ENCODE measurements at regions not wholly inside any gene's neighbourhood (a gene's known extent, or its start where the extent isn't known, plus 50 kb on each side); places are given as distances from the start of the nearest gene placed in this dataset.

GRCh38 chr17:72506773-72507172 is 386.0 kb downstream of the SOX9 start:
- TF ChIP-seq TAF1 (IDR thresholded peaks at IDR 0.05; ENCODE audit: borderline replicate concordance, insufficient read depth, low read length) = no peak
- TF ChIP-seq SIN3A (IDR thresholded peaks at IDR 0.05; ENCODE audit: borderline replicate concordance, insufficient read depth, low read length) = no peak

- TF ChIP-seq FOXP2 (optimal IDR thresholded peaks at IDR 0.05; ENCODE audit: borderline replicate concordance, extremely low read depth, extremely low read length, insufficient read depth) = no peak
- no peak for TF ChIP-seq POLR2AphosphoS5 (IDR thresholded peaks at IDR 0.05; ENCODE audit: low read depth, low read length)
Measured at GRCh38 chr17:72507370-72507769, 386.6 kb downstream of the SOX9 start.

- no peak for TF ChIP-seq FOXP2 (optimal IDR thresholded peaks at IDR 0.05; ENCODE audit: borderline replicate concordance, extremely low read depth, extremely low read length, insufficient read depth)
- TF ChIP-seq TAF1 (IDR thresholded peaks at IDR 0.05; ENCODE audit: borderline replicate concordance, insufficient read depth, low read length) = no peak
Measured at GRCh38 chr17:72510351-72511016, 389.7 kb downstream of the SOX9 start.

GRCh38 chr17:72511242-72511641 is 390.4 kb downstream of the SOX9 start:
- TF ChIP-seq TAF1 (IDR thresholded peaks at IDR 0.05; ENCODE audit: borderline replicate concordance, insufficient read depth, low read length) (no peak), REST (IDR thresholded peaks at IDR 0.05; ENCODE audit: insufficient read depth in 1 of 2, low read depth in 2 of 2, low read length in 2 of 2) (no peak), POLR2AphosphoS5 (IDR thresholded peaks at IDR 0.05; ENCODE audit: low read depth, low read length) (no peak), FOXP2 (optimal IDR thresholded peaks at IDR 0.05; ENCODE audit: borderline replicate concordance, extremely low read depth, extremely low read length, insufficient read depth) (no peak)

GRCh38 chr17:72511874-72512273 is 391.1 kb downstream of the SOX9 start:
- TF ChIP-seq TAF1 (IDR thresholded peaks at IDR 0.05; ENCODE audit: borderline replicate concordance, insufficient read depth, low read length) (no peak), SIN3A (IDR thresholded peaks at IDR 0.05; ENCODE audit: borderline replicate concordance, insufficient read depth, low read length) (no peak), POLR2AphosphoS5 (IDR thresholded peaks at IDR 0.05; ENCODE audit: low read depth, low read length) (no peak), FOXP2 (optimal IDR thresholded peaks at IDR 0.05; ENCODE audit: borderline replicate concordance, extremely low read depth, extremely low read length, insufficient read depth) (no peak), REST (IDR thresholded peaks at IDR 0.05; ENCODE audit: insufficient read depth in 1 of 2, low read depth in 2 of 2, low read length in 2 of 2) (no peak)

GRCh38 chr17:72512649-72513556 is 392.1 kb downstream of the SOX9 start:
- TF ChIP-seq POLR2AphosphoS5 (IDR thresholded peaks at IDR 0.05; ENCODE audit: low read depth, low read length) (no peak), FOXP2 (optimal IDR thresholded peaks at IDR 0.05; ENCODE audit: borderline replicate concordance, extremely low read depth, extremely low read length, insufficient read depth) (no peak)

- TF ChIP-seq REST (IDR thresholded peaks at IDR 0.05; ENCODE audit: insufficient read depth in 1 of 2, low read depth in 2 of 2, low read length in 2 of 2) (no peak), TAF1 (IDR thresholded peaks at IDR 0.05; ENCODE audit: borderline replicate concordance, insufficient read depth, low read length) (no peak), FOXP2 (optimal IDR thresholded peaks at IDR 0.05; ENCODE audit: borderline replicate concordance, extremely low read depth, extremely low read length, insufficient read depth) (no peak), SIN3A (IDR thresholded peaks at IDR 0.05; ENCODE audit: borderline replicate concordance, insufficient read depth, low read length) (no peak), POLR2AphosphoS5 (IDR thresholded peaks at IDR 0.05; ENCODE audit: low read depth, low read length) (no peak)
Measured at GRCh38 chr17:72514321-72514861, 393.6 kb downstream of the SOX9 start.

Data from PFSK-1 (cell line).